PC-3 (cell line): ENCODE measurements at regions not wholly inside any gene's neighbourhood (a gene's known extent, or its start where the extent isn't known, plus 50 kb on each side); places are given as distances from the start of the nearest gene placed in this dataset.

Experiments used
- EZH2 ChIP-seq: fragments of 300-600 bp; sonication (generic); IDR thresholded peaks from one replicate; pipeline ENCODE4 v1.6.1; 2017; ENCODE audit warnings: antibody characterized with exemption, mild to moderate bottlenecking, low read length; ENCODE audit not compliant: unreplicated experiment
- EZH2phosphoT487 ChIP-seq: fragments of 300-600 bp; sonication (generic); IDR thresholded peaks from 2 replicates; pipeline ENCODE4 v1.6.1; 2018; ENCODE audit warnings: mild to moderate bottlenecking, antibody characterized with exemption, low read length, borderline replicate concordance
- TF ChIP-seq, protein P1 (sequence below): fragments of 300-600 bp; sonication (generic); conservative IDR thresholded peaks from 2 replicates; pipeline ENCODE4 v1.5.1; 2017; ENCODE audit warnings: antibody characterized with exemption, low read depth, mild to moderate bottlenecking, low read length

DNA sequence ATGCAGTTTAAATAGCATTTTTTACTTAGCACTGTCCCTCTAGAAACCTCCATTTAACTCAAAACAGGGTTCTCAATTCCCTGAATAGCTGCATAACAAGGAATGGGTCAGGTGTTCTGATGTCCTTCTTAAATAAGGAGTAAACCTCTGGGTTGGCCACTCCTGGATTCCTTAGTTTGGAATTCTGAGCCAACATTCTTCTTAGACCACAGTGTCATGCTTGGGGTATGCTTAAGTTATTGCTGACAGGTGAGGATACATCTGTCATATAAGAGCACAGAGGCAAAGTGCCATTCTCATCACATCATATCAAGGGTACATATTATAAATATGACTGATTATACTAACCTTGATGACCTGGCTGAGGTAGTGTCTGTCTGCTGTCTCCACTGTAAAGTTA is 179.9 kb upstream of the SEMA6A start:
- TF ChIP-seq, protein P1, sequence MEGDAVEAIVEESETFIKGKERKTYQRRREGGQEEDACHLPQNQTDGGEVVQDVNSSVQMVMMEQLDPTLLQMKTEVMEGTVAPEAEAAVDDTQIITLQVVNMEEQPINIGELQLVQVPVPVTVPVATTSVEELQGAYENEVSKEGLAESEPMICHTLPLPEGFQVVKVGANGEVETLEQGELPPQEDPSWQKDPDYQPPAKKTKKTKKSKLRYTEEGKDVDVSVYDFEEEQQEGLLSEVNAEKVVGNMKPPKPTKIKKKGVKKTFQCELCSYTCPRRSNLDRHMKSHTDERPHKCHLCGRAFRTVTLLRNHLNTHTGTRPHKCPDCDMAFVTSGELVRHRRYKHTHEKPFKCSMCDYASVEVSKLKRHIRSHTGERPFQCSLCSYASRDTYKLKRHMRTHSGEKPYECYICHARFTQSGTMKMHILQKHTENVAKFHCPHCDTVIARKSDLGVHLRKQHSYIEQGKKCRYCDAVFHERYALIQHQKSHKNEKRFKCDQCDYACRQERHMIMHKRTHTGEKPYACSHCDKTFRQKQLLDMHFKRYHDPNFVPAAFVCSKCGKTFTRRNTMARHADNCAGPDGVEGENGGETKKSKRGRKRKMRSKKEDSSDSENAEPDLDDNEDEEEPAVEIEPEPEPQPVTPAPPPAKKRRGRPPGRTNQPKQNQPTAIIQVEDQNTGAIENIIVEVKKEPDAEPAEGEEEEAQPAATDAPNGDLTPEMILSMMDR: no peak
- TF ChIP-seq EZH2 (no peak), EZH2phosphoT487 (no peak)
